ENCODE measurements at regions not wholly inside any gene's neighbourhood (a gene's known extent, or its start where the extent isn't known, plus 50 kb on each side); places are given as distances from the start of the nearest gene placed in this dataset.

- H3K4me1 ChIP-seq (ENCODE audit: control insufficient read depth, insufficient read depth, low read length): no peaks in the 10 kb centered on the region
- H3K4me3 ChIP-seq (ENCODE audit: low read depth, low read length): no peak overlapping the region
- H3K9me3 ChIP-seq (ENCODE audit: control insufficient read depth, insufficient read depth, low read depth, low read length): no peaks in the 10 kb centered on the region
- POLR2A ChIA-PET: no interaction called here
- CTCF ChIA-PET: interaction anchor here (1.0 kb wide), 1 partner anchor 257 kb away, joined by 3 read pairs; no protein-coding TSS in a partner anchor
- TF ChIP-seq ZNF677 (tag by site-specific recombination; IDR thresholded peaks at IDR 0.05): no peak
- H3K27ac ChIP-seq (ENCODE audit: extremely low read depth, low read depth, low read length): no peak overlapping the region
- H3K36me3 ChIP-seq (ENCODE audit: control insufficient read depth in 2 of 2, insufficient read depth in 1 of 2, low read length in 2 of 2): no peaks in the 10 kb centered on the region
Measured at GRCh38 chr5:75992753-75993152, 90.4 kb upstream of the SV2C start.

GRCh38 chr5:75985077-75985476 lies 98.1 kb upstream of the SV2C start:
- no peaks in the 10 kb centered on the region for H3K36me3 ChIP-seq (ENCODE audit: control insufficient read depth in 2 of 2, insufficient read depth in 1 of 2, low read length in 2 of 2)
- TF ChIP-seq ZNF585B (tag by site-specific recombination; IDR thresholded peaks at IDR 0.05): no peak
- TF ChIP-seq ZNF211 (tag by site-specific recombination; IDR thresholded peaks at IDR 0.05; ENCODE audit: low read depth): no peak
- TF ChIP-seq ZNF596 (tag by site-specific recombination; IDR thresholded peaks at IDR 0.05): no peak
- TF ChIP-seq ZNF624 (tag by site-specific recombination; IDR thresholded peaks at IDR 0.05): no peak
- TF ChIP-seq SP3 (tag by site-specific recombination; IDR thresholded peaks at IDR 0.05): no peak
- no peak for TF ChIP-seq ZNF174 (tag by site-specific recombination; IDR thresholded peaks at IDR 0.05)
- no peak for TF ChIP-seq ZNF366 (tag by site-specific recombination; conservative IDR thresholded peaks at IDR 0.05)
- H3K9me3 ChIP-seq (ENCODE audit: control insufficient read depth, insufficient read depth, low read depth, low read length): no peaks in the 10 kb centered on the region
- no peak overlapping the region for H3K27ac ChIP-seq (ENCODE audit: extremely low read depth, low read depth, low read length)
- ChIA-PET CTCF (interaction anchor here (0.8 kb wide), 1 partner anchor 24 kb away, joined by 3 read pairs; no protein-coding TSS in a partner anchor), POLR2A (no interaction called here)
- H3K4me3 ChIP-seq (ENCODE audit: low read depth, low read length): no peak overlapping the region
- no peaks in the 10 kb centered on the region for H3K4me1 ChIP-seq (ENCODE audit: control insufficient read depth, insufficient read depth, low read length)

- TF ChIP-seq GLIS1 (tag by site-specific recombination; IDR thresholded peaks at IDR 0.05): no peak
- no peak for TF ChIP-seq HOXA7 (CRISPR knock-in tag; IDR thresholded peaks at IDR 0.05; ENCODE audit: borderline replicate concordance)
- TF ChIP-seq AEBP2 (tag by site-specific recombination; IDR thresholded peaks at IDR 0.05; ENCODE audit: borderline replicate concordance): no peak
- TF ChIP-seq IKZF3 (tag by site-specific recombination; IDR thresholded peaks at IDR 0.05): no peak
- no peak for TF ChIP-seq ZNF366 (tag by site-specific recombination; conservative IDR thresholded peaks at IDR 0.05)
- no peak for TF ChIP-seq ZNF510 (tag by site-specific recombination; IDR thresholded peaks at IDR 0.05; ENCODE audit: insufficient replicate concordance)
- no peak for TF ChIP-seq ZNF658 (tag by site-specific recombination; IDR thresholded peaks at IDR 0.05)
- TF ChIP-seq ZNF571 (tag by site-specific recombination; IDR thresholded peaks at IDR 0.05): no peak
- TF ChIP-seq PRDM1 (tag by site-specific recombination; IDR thresholded peaks at IDR 0.05): no peak
- TF ChIP-seq ZNF624 (tag by site-specific recombination; IDR thresholded peaks at IDR 0.05): no peak
- TF ChIP-seq ZNF670 (tag by site-specific recombination; IDR thresholded peaks at IDR 0.05; ENCODE audit: low read depth): no peak
- TF ChIP-seq ZNF292 (tag by site-specific recombination; IDR thresholded peaks at IDR 0.05; ENCODE audit: borderline replicate concordance, low read depth): no peak
- no peak for TF ChIP-seq TRIM28 (IDR thresholded peaks at IDR 0.05; ENCODE audit: borderline replicate concordance, low read length)
- no peak for TF ChIP-seq SALL2 (tag by site-specific recombination; IDR thresholded peaks at IDR 0.05; ENCODE audit: borderline replicate concordance)
- TF ChIP-seq ZNF121 (tag by site-specific recombination; IDR thresholded peaks at IDR 0.05): no peak
- no peaks in the 10 kb centered on the region for H3K4me1 ChIP-seq (ENCODE audit: control insufficient read depth, insufficient read depth, low read length)
- no peaks in the 10 kb centered on the region for H3K36me3 ChIP-seq (ENCODE audit: control insufficient read depth in 2 of 2, insufficient read depth in 1 of 2, low read length in 2 of 2)
- no peak overlapping the region for H3K4me3 ChIP-seq (ENCODE audit: low read depth, low read length)
- CTCF ChIA-PET: no interaction called here
- no peak overlapping the region for H3K27ac ChIP-seq (ENCODE audit: extremely low read depth, low read depth, low read length)
- POLR2A ChIA-PET: no interaction called here
- no peaks in the 10 kb centered on the region for H3K9me3 ChIP-seq (ENCODE audit: control insufficient read depth, insufficient read depth, low read depth, low read length)
Measured at GRCh38 chr5:75975496-75975895, 107.7 kb upstream of the SV2C start.
